Left ventricle myocardium superior (tissue), 1 donor: ENCODE measurements at regions not wholly inside any gene's neighbourhood (a gene's known extent, or its start where the extent isn't known, plus 50 kb on each side); places are given as distances from the start of the nearest gene placed in this dataset.
"Not testable (repeated sequence)": the region's sequence is repeated elsewhere in the genome, so short reads cannot be mapped to it uniquely, and the experiment has no call there.

Experiments
- ATAC-seq: fragments of 200-7000 bp; cut with Tn5 transposase; one replicate; pipeline ENCODE4 v1.9.1; 2020; ENCODE audit warnings: mild to moderate bottlenecking, moderate library complexity
- DNase-seq: peaks from one replicate; pipeline ENCODE4 v3.0.0-alpha.2; 2020
- intact Hi-C: fragments of 100-400 bp; cut with micrococcal nuclease; formaldehyde crosslinking; loops from one replicate; pipeline ENCODE4 v1.11.0; 2022
- donor health status: DM: no; HTN: yes; CAD: no; lungs with severe emphysema.

DNA sequence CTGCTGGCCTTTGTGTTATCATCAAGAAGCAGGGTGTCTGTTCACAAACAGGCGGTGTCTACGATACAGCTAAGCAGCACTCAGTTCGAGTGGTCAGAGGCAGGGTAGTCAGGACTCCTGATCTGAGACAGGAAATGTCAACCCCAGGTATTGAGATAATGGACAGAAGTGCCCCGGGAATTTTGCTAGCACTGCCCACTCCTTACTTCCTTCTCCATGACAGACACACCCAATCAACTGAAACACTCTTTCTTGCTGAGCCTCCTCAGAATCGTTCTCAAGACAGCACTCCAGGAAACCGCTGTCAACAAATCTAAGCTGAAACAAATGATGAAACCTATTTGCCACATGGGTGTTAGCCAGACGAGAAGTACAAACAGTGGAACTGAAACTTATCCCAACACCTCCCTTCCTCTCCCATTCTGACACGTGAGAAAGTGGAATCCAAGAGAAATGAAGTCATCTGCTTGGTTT is 109.3 kb downstream of the GTF2IRD2B start:
- DNase-seq, intact Hi-C loops: not testable (repeated sequence)
- ATAC-seq = peak; percentile 88

DNA sequence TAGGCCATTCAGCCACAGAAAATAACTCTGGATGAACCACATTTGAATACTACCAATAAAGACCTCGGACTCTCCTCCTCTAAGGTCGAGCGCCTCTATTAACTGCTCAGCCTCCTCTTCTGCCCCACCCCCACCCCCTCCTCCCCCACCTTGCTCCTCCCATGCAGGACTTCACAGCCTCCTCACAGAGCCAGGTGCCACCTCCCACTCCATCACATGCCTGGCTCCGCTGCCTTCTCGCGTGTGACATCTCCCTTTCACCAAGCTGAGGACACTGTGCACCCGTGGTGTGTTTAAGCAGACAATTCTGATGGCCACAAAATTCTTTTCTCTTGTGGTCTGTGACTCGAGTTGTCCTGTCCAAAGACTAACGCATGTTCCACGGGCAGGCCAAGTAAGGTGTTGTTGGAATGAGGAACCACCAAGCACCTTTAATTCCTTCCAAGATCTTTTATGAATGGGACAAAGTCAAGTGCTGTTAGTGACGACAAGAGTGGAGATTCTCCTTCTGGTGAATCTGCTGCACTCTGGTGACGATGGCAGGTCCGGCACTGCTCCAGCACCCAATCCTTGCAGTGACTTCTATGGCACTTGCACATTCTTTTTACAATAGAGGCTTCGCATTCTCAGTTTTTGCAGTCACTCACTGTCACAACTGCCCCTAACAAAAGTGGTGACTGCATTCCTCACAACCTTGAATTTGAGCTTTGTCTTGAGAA is 113.1 kb downstream of the GTF2IRD2B start:
- intact Hi-C loops, DNase-seq, ATAC-seq: not testable (repeated sequence)

DNA sequence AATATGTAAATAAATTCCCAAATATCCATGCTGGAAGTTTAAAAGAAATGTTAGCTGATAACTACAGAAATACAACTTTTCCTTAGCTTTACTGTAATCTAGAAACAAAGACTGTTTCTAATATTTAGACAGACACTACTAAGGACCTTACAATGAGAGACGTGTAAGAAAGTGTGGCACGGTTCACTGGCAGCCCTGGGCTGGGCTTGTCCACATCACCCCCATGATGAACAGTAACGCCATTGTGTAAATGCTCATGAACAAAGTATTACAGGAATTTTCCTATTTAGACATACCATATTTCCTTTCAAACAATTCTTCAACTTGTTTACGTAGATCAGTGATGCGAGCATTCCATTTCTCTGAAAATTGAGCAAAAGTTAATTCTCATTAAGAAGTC is 123.1 kb downstream of the GTF2IRD2B start:
- ATAC-seq, intact Hi-C loops, DNase-seq: not testable (repeated sequence)

DNA sequence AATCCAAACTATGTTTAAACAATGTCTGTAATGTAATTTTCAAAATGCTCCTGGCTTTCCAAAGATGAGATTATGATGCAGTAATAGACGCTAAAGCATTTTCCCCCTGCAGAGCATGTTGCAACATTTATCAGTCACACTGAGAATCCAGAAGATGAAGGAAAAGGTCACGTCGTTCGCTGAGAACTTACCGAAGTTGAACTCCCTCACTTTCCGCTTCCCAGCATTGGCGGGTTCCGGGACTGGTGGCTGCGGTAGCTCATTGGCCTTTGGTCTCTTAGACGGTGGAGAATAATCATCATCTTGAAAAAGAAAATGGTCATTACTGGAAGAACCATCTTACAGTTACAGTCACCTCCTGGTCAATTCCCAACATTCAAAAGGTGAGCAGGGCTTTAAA is 124.6 kb downstream of the GTF2IRD2B start:
- ATAC-seq, intact Hi-C loops, DNase-seq: not testable (repeated sequence)

DNA sequence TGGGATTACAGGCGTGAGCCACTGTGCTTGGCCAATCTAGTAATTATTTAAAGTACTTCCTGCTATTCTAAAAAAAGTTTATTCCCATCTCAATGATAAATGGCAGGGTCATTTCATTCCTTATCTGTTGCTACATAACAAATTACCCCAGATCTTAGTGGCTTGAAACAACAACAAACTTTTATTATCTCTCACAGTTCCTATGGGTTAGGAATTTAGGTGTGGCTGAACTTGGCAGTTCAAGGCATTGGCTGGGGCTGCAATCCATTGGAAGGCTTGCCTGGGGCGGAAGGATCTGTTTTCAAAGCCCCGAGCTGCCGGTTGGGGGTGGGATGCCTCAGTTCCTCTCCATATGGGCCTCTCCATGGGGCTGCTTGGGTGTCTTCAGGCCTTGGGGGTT is 133.7 kb downstream of the GTF2IRD2B start:
- ATAC-seq, DNase-seq, intact Hi-C loops: not testable (repeated sequence)

DNA sequence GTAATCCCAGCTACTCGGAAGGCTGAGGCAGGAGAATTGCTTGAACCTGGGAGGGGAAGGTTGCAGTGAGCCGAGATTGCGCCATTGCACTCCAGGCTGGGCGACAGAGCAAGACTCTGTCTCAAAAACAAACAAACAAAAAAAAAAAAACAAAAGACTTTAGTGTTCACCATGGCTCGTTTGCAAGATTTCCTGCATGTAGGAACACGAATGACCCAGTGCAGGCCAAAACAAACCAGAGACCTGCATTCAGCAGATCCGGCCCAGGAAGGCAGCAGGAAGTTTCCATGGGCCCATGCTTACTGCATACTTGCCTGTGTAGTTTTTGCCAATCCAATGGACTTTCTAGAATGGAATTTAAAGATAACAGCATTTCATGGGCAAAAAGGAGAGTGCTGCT is 137.2 kb downstream of the GTF2IRD2B start:
- DNase-seq, ATAC-seq, intact Hi-C loops: not testable (repeated sequence)

DNA sequence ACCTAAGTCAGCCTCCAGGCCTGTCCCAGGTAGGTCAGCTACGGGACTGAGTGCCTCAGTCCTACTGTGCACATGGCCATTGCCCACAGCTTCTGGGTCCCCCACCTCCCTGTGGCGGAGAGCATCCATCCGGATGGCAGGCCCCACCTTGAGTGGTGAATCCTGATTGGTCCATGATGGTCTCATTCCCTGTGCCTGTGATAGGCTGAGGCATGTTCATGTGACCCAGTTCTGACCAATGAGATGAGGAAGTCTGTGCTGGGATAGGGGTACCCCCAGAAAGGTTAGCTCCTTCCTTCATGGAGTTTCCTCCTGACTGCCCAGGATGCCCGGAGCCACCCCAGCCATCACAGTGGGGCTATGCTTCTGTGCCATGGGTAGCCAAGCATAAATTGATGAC is 138.2 kb downstream of the GTF2IRD2B start:
- DNase-seq, intact Hi-C loops, ATAC-seq: not testable (repeated sequence)

DNA sequence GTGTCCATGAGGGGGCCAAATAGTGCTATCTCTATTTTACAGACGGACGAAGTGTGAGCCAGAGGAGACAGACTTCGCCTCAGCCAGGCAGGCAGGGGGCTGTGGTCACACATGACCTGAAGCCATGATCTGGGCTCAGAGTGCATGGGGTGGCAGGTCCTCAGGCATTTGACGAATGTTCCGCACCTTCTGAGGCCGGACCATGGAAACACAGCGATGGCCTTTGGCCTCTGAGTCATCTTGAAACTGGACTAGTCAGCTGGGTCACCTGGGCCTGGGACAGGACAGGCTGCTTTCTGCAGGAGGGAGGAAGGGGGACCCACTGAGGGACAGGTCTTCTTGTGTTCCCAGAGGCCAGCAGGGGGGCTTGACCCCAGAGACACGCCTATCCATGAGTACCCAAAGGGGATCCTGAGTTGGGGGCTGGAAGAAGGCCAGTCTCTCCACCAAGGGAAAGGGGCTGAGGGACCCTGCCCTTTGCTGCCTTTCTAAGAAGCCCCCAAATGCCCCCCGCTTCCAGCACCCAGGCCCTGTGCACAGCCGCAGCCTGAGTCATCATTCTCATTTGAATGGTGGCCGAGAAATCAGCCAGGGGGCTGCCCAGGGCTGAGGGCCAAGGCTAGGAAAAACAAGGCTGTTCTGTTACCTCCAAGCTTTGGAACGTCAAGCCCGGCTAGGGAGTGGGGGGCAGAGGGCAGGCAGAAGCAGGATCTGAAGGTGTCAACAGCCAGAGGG is 142.9 kb downstream of the GTF2IRD2B start:
- intact Hi-C loops, DNase-seq, ATAC-seq: not testable (repeated sequence)

DNA sequence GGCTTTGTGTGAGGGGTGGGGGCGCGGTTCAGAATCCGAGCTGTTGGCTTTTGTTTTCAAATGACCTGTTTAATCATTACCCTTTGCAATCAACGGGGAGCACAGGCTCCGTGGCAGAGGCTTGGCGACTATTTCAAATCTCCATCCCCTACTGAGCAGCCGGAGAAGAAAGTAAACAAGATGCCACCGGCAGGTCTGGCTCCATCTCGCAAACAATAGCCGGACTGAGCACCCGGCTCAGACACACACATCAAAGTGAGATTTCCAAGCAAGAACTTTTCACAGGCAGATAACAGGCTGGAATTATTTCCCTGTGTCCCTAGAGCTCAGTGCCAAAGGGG is 143.4 kb downstream of the GTF2IRD2B start:
- intact Hi-C loops, ATAC-seq: not testable (repeated sequence)

DNA sequence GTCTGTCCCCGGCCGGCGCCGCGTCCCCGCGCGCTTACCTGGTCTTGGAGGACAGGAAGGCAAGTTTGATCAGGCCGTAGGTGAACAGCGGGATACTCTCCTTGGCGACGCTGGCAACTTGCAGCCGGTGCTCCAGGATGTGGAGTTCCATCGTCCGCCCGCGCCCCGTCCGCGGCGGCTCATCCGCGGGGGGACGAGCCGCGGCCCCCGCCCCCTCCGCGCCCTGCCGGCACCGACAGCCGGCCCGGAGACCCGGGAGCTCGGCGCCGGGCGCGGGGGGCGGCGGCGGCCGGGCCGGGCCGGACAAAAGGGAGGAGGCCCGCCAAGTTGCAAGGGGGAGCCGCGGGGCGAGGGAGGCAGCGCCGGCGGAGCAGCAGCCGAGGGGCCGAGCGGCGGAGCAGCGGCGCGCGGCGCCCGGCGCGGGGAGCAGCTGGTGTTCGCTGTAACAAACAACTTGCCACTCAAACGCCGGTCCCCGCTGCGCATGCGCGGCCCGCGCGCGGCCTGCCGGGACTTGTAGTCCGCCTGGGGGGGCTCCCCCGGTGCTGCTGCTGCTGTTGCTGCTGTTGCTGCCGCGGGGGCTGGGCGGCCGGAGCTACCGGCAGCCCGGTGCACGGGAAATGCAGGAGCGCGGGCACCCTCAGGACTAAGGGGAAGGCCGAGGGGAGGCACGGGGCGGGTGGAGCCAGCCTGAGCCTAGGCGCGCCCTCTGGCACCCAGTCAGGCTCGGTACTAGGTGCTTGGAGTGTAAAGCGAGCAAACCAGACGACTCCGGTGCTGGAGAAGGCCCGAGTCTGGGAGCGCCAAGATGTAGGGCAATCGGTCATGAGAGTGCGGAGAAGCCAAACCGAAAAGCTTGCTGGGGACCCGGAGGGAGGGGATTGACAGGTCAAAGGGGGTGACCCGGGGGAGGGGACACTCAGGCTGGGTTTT is 145.1 kb downstream of the GTF2IRD2B start:
- DNase-seq, intact Hi-C loops: not testable (repeated sequence)
- peak; percentile 92 for ATAC-seq

More for the DNA sequence above, 143.4 kb downstream of the GTF2IRD2B start:
- not testable (repeated sequence) for DNase-seq

DNA sequence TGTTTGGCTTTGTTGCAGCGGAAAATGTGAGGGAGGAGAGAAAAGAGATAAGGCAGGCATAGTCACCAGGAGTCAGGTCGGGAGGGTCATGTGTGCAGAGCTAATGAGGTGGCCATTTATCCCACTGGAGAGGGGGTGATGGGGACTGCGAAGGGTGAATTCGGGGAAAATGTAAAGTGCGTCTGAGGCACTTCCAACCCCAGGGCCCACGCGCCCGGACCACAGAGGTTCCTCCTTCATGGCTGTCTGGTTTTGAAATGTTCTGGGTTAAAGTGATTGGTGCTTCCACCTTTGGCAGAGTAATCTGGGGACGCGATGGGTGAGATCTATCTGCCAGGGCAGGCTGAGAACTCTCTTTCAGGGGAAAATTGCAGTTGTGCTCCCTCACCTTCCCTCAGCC is 145.9 kb downstream of the GTF2IRD2B start:
- DNase-seq, intact Hi-C loops: not testable (repeated sequence)
- peak; percentile 5 for ATAC-seq

DNA sequence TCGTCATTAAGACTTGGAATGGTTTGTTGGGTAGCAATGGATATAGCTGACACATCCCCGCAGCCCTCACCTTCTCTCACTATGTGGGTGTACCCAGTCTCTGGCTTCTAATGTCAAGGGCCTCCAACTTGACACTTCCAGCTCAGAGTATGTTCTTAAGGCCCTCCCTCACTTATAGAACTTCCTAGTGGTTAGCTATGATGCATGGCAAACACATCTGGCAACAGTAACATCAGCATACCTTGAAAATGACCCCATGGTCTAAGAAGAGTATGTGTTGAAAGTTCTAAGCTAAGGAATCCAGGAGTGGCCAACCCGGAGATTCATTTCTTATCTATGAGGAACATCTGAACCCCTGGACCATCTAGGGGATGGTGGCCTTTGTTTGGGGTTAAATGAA is 151.2 kb downstream of the GTF2IRD2B start:
- intact Hi-C loops, DNase-seq, ATAC-seq: not testable (repeated sequence)

DNA sequence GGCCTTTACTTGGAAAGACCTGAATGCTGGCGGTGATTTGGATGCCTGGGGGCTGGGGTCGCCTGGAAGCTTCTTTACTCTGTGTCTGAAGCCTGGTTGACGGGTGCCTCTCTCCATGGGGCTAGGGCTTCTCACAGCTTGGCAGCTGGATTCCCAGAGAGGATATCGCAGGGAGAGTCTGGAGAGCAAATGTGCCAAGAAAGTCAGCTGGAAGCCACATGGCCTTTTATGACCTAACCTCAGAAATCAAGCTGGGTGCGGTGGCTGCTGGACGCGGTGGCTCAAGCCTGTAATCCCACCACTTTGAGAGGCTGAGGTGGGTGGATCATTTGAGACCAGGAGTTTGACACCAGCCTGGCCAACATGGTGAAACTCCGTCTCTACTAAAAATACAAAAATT is 147.2 kb upstream of the TRIM73 start:
- intact Hi-C loops, DNase-seq: not testable (repeated sequence)

DNA sequence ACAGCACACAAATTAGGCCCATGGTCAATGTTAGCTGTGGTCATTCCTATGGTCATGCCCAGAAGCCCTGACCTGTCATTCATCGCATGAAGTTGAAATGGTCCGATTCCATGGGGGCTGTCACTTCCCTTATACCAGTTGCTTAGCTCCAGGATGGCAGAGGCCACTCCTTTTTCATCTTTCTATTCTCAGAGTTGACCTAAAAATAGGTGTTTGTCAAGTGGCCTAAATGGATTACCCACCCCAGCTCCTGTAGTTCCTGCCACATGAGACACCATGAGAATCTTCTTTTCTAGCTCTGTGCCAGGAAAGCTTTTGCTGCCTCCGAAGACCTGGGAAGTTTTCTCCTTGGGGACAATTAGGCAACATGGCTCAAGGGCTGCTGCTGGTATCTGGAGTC is 141.2 kb upstream of the TRIM73 start:
- DNase-seq, intact Hi-C loops, ATAC-seq: not testable (repeated sequence)

More for the DNA sequence above, 147.2 kb upstream of the TRIM73 start:
- ATAC-seq = not testable (repeated sequence)

DNA sequence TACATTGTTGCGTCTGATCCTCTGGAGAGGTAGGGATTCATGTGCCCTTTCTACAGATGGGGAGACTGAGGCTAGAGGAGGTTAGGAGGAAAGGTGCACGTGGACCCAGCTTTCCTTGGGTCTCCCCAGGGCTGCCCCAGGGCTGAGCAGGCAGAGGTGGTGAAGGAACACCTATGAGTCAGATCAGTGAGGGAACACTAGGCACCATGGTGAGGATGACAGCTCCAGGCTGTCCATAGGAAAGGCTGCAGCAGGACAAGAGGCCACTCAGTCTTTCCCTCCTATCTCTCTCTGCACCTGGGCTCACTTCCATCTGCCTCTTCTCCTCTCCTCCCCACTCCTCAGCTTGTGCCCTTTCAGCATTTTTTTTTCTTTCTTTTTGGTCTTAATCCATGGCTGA is 138.0 kb upstream of the TRIM73 start:
- ATAC-seq, DNase-seq: not testable (repeated sequence)

DNA sequence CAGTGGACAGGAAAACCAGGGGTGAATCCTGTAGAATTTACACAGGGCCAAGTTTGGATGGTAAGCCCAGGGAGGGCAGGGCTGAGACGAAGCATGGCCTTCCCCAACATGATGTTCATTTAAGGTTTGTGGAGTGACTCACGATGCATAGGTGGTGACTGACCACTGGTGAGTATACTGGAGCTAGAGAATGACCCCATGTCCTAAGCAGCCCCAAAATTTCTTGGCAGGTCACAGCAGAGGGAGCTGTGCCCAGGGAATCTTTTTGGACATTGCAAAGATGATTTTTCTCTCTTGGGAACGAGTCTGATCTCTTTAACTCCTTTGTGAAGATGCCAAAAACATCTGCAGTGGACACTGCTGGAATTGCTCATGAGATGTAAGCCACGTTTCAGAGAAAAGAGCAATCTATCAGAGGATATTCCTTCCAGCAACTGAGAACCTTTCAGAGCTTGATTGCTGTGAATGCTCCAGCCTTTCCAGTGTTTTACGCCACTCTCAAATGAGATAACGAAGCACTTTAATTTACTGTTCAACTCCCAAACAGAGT is 135.9 kb upstream of the TRIM73 start:
- ATAC-seq, intact Hi-C loops, DNase-seq: not testable (repeated sequence)

More for the DNA sequence above, 138.0 kb upstream of the TRIM73 start:
- intact Hi-C loops = not testable (repeated sequence)

DNA sequence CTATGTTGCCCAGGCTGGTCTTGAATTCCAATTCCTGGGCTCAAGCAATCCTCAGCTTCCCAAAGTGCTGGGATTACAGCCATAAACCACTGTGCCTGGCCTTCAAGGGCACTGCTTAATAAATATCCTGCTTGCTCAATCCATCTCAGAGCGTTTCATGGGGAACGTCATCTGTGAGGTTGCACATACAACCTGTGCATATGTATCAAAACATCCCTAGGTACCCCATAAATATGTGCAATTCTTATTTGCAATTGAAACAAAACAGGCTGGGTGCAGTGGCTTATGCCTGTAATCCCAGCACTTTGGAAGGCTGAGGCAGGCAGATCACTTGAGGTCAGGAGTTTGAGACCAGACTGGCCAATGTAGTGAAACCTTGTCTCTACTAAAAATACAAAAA is 133.8 kb upstream of the TRIM73 start:
- intact Hi-C loops, ATAC-seq, DNase-seq: not testable (repeated sequence)

DNA sequence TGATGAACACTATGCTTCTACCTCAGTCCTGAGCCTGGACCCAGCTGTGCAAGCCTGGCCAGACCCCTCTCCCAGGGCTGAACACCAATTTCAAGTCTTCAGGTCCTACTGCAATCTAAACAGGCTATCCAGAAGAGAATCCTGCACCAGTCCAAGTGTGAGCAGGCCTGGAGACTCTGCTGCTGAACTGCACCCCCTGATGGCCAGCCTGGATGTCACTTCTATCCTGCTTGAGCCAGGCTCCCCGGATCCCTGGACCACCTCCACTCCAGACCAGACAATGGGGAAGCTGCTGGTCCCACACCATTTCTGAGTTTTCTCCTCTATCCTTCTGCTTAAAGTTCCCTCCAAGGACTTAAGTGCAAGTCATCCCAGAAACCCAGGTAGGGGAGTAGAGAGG is 127.3 kb upstream of the TRIM73 start:
- peak; percentile 75 for ATAC-seq
- intact Hi-C loops, DNase-seq: not testable (repeated sequence)

DNA sequence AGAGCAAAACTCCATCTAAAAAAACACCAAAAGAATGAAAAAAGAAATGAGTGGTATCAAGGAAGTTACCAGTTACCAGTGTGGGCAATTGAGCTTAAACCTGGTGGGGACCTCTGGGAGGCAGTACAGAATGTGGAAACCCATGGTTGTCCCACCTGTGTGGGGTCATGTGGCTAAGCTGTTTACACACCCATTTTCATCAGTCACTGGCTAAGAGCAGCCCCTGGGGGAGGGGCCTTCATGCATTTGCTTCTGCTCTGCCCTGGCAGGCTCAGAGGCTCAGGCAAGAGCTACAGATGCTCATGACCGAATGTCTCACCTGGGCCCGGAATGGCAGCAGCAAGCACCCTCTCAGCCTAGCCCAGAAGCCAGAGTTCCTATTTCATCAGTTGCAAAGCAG is 126.3 kb upstream of the TRIM73 start:
- intact Hi-C loops, DNase-seq, ATAC-seq: not testable (repeated sequence)
